Activated CD8-positive, alpha-beta T cell treated with anti-CD3 and anti-CD28 coated beads, Interleukin-2, amount 10 ng/mL, durations not matched to agents 7 days and 5 days (primary cell): ENCODE measurements at regions not wholly inside any gene's neighbourhood (a gene's known extent, or its start where the extent isn't known, plus 50 kb on each side); places are given as distances from the start of the nearest gene placed in this dataset.
"Not testable (repeated sequence)": the region's sequence is repeated elsewhere in the genome, so short reads cannot be mapped to it uniquely, and the experiment has no call there.

Source experiments
- ATAC-seq: fragments of 150-1000 bp; cut with Tn5 transposase; one replicate; pipeline ENCODE4 v1.10.0; 2021; ENCODE audit warnings: moderate library complexity
- CTCF ChIA-PET: fragments of 350-600 bp; sonication (Branson Sonifier 250); formaldehyde crosslinking; loops from one replicate; lab custom pipeline; 2021; ENCODE audit warnings: antibody characterized with exemption; lab: Charles Lee
- POLR2A ChIA-PET: fragments of 350-600 bp; sonication (Branson Sonifier 250); formaldehyde crosslinking; loops from one replicate; lab custom pipeline; 2021; ENCODE audit warnings: antibody characterized with exemption; lab: Charles Lee
- DNase-seq: peaks from one replicate; pipeline ENCODE4 v3.0.0-alpha.2; 2020
- H3K27ac Mint-ChIP-seq: one replicate; pipeline ENCODE4 v1.8.0; 2021; ENCODE audit warnings: mild to moderate bottlenecking, mixed read lengths
- H3K27me3 Mint-ChIP-seq: one replicate; pipeline ENCODE4 v1.8.0; 2021; ENCODE audit warnings: low read depth, mixed read lengths
- H3K36me3 Mint-ChIP-seq: one replicate; pipeline ENCODE4 v1.8.0; 2021; ENCODE audit warnings: low read depth, mixed read lengths
- H3K4me1 Mint-ChIP-seq: one replicate; pipeline ENCODE4 v1.8.0; 2021; ENCODE audit warnings: low read depth, mixed read lengths
- H3K4me3 Mint-ChIP-seq: one replicate; pipeline ENCODE4 v1.8.0; 2021; ENCODE audit warnings: mild to moderate bottlenecking, mixed read lengths
- H3K9me3 Mint-ChIP-seq: one replicate; pipeline ENCODE4 v1.8.0; 2022; ENCODE audit warnings: mixed read lengths; ENCODE audit not compliant: insufficient read depth

DNA sequence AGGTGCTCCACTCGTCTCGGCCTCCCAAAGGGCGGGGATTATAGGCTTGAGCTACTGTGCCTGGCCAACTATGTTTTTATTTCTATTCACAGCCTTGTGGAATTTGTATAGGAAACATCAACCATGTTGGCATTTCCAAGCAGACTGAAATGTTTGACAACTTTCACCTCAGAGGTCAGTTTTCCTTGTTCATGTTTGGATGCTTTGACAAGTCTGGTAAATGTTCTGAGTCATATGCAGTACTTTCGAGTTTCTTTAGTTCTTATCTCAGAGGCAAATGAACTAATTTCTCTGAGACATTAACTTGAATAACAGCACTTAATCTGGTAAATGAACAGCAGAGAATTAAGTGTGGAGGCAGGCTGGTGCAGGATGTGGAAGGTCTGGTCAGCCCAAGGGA is 373.4 kb upstream of the SYNCRIP start:
- H3K27me3 Mint-ChIP-seq: no peaks in the 10 kb centered on the region
- CTCF ChIA-PET: no interaction called here
- no peaks in the 10 kb centered on the region for H3K36me3 Mint-ChIP-seq
- H3K27ac Mint-ChIP-seq: no peak overlapping the region
- H3K4me3 Mint-ChIP-seq: no peak overlapping the region
- DNase-seq (no peak), ATAC-seq (no peak)
- POLR2A ChIA-PET: no interaction called here
- H3K9me3 Mint-ChIP-seq: no peaks in the 10 kb centered on the region
- H3K4me1 Mint-ChIP-seq: no peaks in the 10 kb centered on the region

DNA sequence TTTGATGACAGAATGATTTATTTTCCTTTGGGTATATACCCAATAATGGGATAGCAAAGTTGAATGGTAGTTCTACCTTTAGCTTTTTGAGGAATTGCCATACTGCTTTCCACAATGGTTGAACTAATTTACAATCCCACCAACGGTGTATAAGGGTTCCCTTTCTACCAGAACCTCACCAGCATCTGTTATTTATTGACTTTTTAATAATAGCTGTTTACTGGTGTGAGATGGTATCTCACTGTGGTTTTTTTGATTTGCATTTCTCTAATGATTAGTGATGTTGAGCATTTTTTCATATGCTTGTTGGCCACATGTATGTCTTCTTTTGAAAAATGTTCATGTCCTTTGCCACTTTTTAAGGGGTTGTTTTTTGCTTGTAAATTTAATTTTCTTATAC is 370.3 kb upstream of the SYNCRIP start:
- H3K36me3 Mint-ChIP-seq, POLR2A ChIA-PET, H3K9me3 Mint-ChIP-seq, ATAC-seq, CTCF ChIA-PET, H3K27ac Mint-ChIP-seq, H3K4me3 Mint-ChIP-seq, DNase-seq, H3K27me3 Mint-ChIP-seq, H3K4me1 Mint-ChIP-seq: not testable (repeated sequence)

GRCh38 chr6:86010915-86011786 is 368.5 kb upstream of the SYNCRIP start:
- Mint-ChIP-seq H3K36me3 (no peaks in the 10 kb centered on the region), H3K4me1 (no peaks in the 10 kb centered on the region), H3K27ac (no peak overlapping the region), H3K27me3 (no peaks in the 10 kb centered on the region), H3K9me3 (no peaks in the 10 kb centered on the region), H3K4me3 (no peak overlapping the region)
- ChIA-PET CTCF (no interaction called here), POLR2A (interaction anchor here (0.7 kb wide), 1 partner anchor 23 kb away, joined by 3 read pairs; no protein-coding TSS in a partner anchor)
- DNase-seq (no peak), ATAC-seq (no peak)

DNA sequence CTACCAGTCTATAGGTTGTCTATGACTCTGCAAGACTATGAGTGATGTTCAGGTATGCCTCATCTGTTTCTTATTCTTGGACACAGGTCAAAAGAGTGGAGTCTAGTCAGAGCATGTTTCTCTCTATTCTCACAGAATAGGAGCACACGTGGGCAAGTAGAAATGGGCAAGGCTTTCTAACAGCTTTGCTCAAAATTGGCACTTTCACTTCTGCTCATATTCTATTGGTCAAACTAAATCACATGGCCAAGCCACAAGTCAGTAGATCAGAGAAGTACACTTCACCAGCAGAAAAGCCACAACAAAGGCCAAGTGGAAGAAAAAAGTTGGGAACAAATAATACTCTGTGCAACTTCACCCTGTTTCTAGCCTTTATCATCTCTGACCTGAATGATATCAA is 354.5 kb upstream of the SYNCRIP start:
- CTCF ChIA-PET: no interaction called here
- no peak for ATAC-seq
- no peaks in the 10 kb centered on the region for H3K36me3 Mint-ChIP-seq

GRCh38 chr6:85996034-85996375 is 353.3 kb upstream of the SYNCRIP start:
- Mint-ChIP-seq H3K4me3 (no peak overlapping the region), H3K27ac (no peak overlapping the region), H3K4me1 (no peaks in the 10 kb centered on the region), H3K27me3 (no peaks in the 10 kb centered on the region), H3K36me3 (no peaks in the 10 kb centered on the region), H3K9me3 (no peaks in the 10 kb centered on the region)
- POLR2A ChIA-PET: no interaction called here
- CTCF ChIA-PET: no interaction called here
- no peak for ATAC-seq
- no peak for DNase-seq

More for the DNA sequence above, 354.5 kb upstream of the SYNCRIP start:
- DNase-seq: no peak
- no peak overlapping the region for H3K4me3 Mint-ChIP-seq
- H3K4me1 Mint-ChIP-seq: no peaks in the 10 kb centered on the region
- no peaks in the 10 kb centered on the region for H3K9me3 Mint-ChIP-seq
- H3K27me3 Mint-ChIP-seq: no peaks in the 10 kb centered on the region
- POLR2A ChIA-PET: no interaction called here
- no peak overlapping the region for H3K27ac Mint-ChIP-seq

GRCh38 chr6:85995339-85996033 is 352.8 kb upstream of the SYNCRIP start:
- no peaks in the 10 kb centered on the region for H3K4me1 Mint-ChIP-seq
- DNase-seq: no peak
- H3K9me3 Mint-ChIP-seq: no peaks in the 10 kb centered on the region
- CTCF ChIA-PET: no interaction called here
- no peak overlapping the region for H3K4me3 Mint-ChIP-seq
- H3K27ac Mint-ChIP-seq: no peak overlapping the region
- ATAC-seq: no peak
- H3K27me3 Mint-ChIP-seq: no peaks in the 10 kb centered on the region
- no peaks in the 10 kb centered on the region for H3K36me3 Mint-ChIP-seq
- POLR2A ChIA-PET: no interaction called here

DNA sequence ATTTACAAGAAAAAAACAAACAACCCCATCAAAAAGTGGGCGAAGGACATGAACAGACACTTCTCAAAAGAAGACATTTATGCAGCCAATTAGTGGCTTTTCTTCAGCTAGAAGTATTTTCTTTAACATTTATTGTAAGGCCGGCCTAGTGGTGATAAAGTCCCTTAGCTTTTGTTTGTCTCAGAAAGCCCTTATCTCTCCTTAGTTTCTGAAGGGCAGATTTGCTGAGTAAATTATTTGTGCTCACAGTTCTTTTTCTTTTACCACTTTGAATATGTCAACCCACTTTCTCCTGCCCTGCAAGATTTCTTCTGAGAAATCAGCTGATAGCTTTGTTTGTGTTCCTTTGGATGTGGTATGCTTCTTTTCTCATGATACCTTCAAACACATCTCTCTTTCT is 344.0 kb upstream of the SYNCRIP start:
- POLR2A ChIA-PET: no interaction called here
- H3K9me3 Mint-ChIP-seq: peaks cover 10% of the 10 kb centered on the region
- no peaks in the 10 kb centered on the region for H3K27me3 Mint-ChIP-seq
- no peaks in the 10 kb centered on the region for H3K4me1 Mint-ChIP-seq
- no peaks in the 10 kb centered on the region for H3K36me3 Mint-ChIP-seq
- no peak overlapping the region for H3K27ac Mint-ChIP-seq
- DNase-seq: no peak
- no peak overlapping the region for H3K4me3 Mint-ChIP-seq
- no peak for ATAC-seq
- CTCF ChIA-PET: no interaction called here

DNA sequence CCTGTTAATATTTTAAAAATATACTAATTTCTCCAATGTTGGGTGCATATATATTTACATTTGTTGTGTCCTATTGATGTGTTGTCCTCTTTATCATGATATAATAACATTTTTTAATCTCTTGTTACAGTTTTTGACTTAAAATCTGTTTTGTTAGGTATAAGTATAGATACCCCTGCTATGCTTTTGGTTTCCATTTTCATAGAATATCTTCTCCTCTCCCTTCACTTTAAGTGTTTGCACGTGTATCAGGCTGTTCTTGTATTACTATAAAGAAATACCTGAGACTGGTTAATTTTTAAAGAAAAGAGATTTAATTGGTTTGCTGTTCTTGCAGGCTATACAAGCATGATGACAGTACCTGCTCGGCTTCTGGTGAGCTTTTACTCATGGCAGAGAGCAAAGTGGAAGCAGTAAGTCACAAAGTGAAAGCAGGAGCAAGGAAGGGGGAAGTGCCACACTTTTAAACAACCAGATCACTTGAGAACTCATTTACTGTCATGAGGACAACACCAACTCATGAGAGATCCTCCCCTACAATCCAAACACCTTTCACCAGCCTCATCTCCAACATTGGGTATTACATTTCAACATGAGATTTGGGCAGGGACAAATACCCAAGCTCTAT is 340.5 kb upstream of the SYNCRIP start:
- CTCF ChIA-PET: no interaction called here
- POLR2A ChIA-PET: no interaction called here
- ATAC-seq (no peak), DNase-seq (no peak)
- Mint-ChIP-seq H3K9me3 (peaks cover 10% of the 10 kb centered on the region), H3K36me3 (no peaks in the 10 kb centered on the region), H3K4me1 (no peaks in the 10 kb centered on the region), H3K27ac (no peak overlapping the region), H3K4me3 (no peak overlapping the region), H3K27me3 (no peaks in the 10 kb centered on the region)

DNA sequence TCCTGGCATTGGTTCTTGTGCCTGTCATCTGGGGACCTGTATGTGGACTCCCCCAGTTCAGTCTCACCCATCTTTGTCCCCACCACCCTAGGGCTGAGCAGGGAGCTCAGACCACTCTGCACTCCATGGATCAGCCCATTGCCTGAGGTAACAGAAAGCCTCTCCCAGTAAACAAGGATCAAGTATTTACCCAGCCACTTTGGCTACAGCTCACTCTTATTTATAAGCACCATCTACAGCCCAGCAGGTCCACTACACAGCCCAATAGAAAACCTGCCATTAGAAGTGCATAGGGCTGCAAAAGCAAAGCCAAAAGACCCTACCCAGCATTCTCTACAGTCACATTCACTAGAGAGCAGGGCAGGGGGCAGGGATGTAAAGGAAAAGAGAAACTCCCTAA is 335.0 kb upstream of the SYNCRIP start:
- ChIA-PET POLR2A (no interaction called here), CTCF (no interaction called here)
- Mint-ChIP-seq H3K4me3 (no peak overlapping the region), H3K36me3 (no peaks in the 10 kb centered on the region), H3K4me1 (no peaks in the 10 kb centered on the region), H3K9me3 (no peaks in the 10 kb centered on the region), H3K27ac (no peak overlapping the region), H3K27me3 (no peaks in the 10 kb centered on the region)
- no peak for DNase-seq
- no peak for ATAC-seq

DNA sequence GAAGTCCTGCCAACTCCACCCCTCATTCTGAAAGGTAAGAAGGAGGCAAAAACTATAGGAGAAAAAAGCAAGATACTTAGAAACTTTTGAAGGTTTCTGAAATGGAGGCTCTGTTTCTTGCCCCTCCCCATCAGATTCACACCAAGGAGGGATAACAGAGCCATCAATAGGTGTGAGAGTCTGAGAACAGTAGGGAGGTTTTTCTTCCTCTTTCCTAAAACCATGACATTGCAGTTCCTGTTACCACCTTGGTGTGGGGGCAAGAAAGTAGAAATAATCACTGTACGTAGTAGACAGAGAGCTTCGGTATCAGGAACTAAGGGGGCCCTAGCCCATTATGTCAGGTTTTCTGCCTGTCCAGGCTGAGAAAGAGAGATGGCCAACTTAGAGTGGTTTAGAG is 333.3 kb upstream of the SYNCRIP start:
- Mint-ChIP-seq H3K4me3 (no peak overlapping the region), H3K27me3 (no peaks in the 10 kb centered on the region), H3K9me3 (no peaks in the 10 kb centered on the region), H3K36me3 (no peaks in the 10 kb centered on the region), H3K27ac (no peak overlapping the region), H3K4me1 (no peaks in the 10 kb centered on the region)
- CTCF ChIA-PET: no interaction called here
- no peak for ATAC-seq
- POLR2A ChIA-PET: no interaction called here
- no peak for DNase-seq

- Mint-ChIP-seq H3K4me3 (no peak overlapping the region), H3K27ac (no peak overlapping the region), H3K4me1 (no peaks in the 10 kb centered on the region), H3K9me3 (no peaks in the 10 kb centered on the region), H3K27me3 (no peaks in the 10 kb centered on the region), H3K36me3 (no peaks in the 10 kb centered on the region)
- ATAC-seq (no peak), DNase-seq (no peak)
- CTCF ChIA-PET: no interaction called here
- POLR2A ChIA-PET: no interaction called here
Measured at GRCh38 chr6:85971238-85971637, 328.6 kb upstream of the SYNCRIP start.

- H3K36me3 Mint-ChIP-seq: no peaks in the 10 kb centered on the region
- DNase-seq: no peak
- CTCF ChIA-PET: no interaction called here
- no peak for ATAC-seq
- H3K27me3 Mint-ChIP-seq: no peaks in the 10 kb centered on the region
- no peaks in the 10 kb centered on the region for H3K9me3 Mint-ChIP-seq
- no peak overlapping the region for H3K4me3 Mint-ChIP-seq
- POLR2A ChIA-PET: no interaction called here
- no peaks in the 10 kb centered on the region for H3K4me1 Mint-ChIP-seq
- no peak overlapping the region for H3K27ac Mint-ChIP-seq
Measured at GRCh38 chr6:85966828-85967227, 324.1 kb upstream of the SYNCRIP start.
